ENCODE measurements at regions not wholly inside any gene's neighbourhood (a gene's known extent, or its start where the extent isn't known, plus 50 kb on each side); places are given as distances from the start of the nearest gene placed in this dataset.

- Mint-ChIP-seq H3K9me3 (no peaks in the 10 kb centered on the region), H3K4me3 (no peak overlapping the region), H3K27ac (no peak overlapping the region), H3K27me3 (ENCODE audit: low read depth, poor library complexity) (no peaks in the 10 kb centered on the region), H3K36me3 (ENCODE audit: low read depth) (no peaks in the 10 kb centered on the region), H3K4me1 (no peaks in the 10 kb centered on the region)
- TF ChIP-seq CTCF (IDR thresholded peaks at IDR 0.05), result no peak
- no peak for DNase-seq
Observed at GRCh38 chr2:194455358-194455757, 1201.7 kb upstream of the SLC39A10 start.

- no peaks in the 10 kb centered on the region for H3K27me3 Mint-ChIP-seq (ENCODE audit: low read depth, poor library complexity)
- DNase-seq, result no peak
- TF ChIP-seq CTCF (IDR thresholded peaks at IDR 0.05), result no peak
- H3K4me3 Mint-ChIP-seq, result no peak overlapping the region
- H3K36me3 Mint-ChIP-seq (ENCODE audit: low read depth), result no peaks in the 10 kb centered on the region
- H3K9me3 Mint-ChIP-seq, result peaks cover 7% of the 10 kb centered on the region
- H3K4me1 Mint-ChIP-seq, result no peaks in the 10 kb centered on the region
- H3K27ac Mint-ChIP-seq, result no peak overlapping the region
Observed at GRCh38 chr2:194452504-194452903, 1204.5 kb upstream of the SLC39A10 start.

GRCh38 chr2:194445226-194445625, 1211.8 kb upstream of the SLC39A10 start:
- no peak for DNase-seq
- Mint-ChIP-seq H3K27me3 (ENCODE audit: low read depth, poor library complexity) (peaks cover 3% of the 10 kb centered on the region), H3K27ac (no peak overlapping the region), H3K4me1 (no peaks in the 10 kb centered on the region), H3K9me3 (peaks cover 16% of the 10 kb centered on the region), H3K36me3 (ENCODE audit: low read depth) (no peaks in the 10 kb centered on the region), H3K4me3 (no peak overlapping the region)
- TF ChIP-seq CTCF (IDR thresholded peaks at IDR 0.05), result no peak

- H3K27ac Mint-ChIP-seq, result no peak overlapping the region
Observed at GRCh38 chr2:194443926-194444325, 1213.1 kb upstream of the SLC39A10 start.

GRCh38 chr2:194424683-194425209, 1232.3 kb upstream of the SLC39A10 start:
- DNase-seq, result no peak
- H3K4me3 Mint-ChIP-seq, result no peak overlapping the region
- H3K27me3 Mint-ChIP-seq (ENCODE audit: low read depth, poor library complexity), result peaks cover 3% of the 10 kb centered on the region
- no peaks in the 10 kb centered on the region for H3K9me3 Mint-ChIP-seq
- no peak for TF ChIP-seq CTCF (IDR thresholded peaks at IDR 0.05)
- H3K27ac Mint-ChIP-seq, result no peak overlapping the region
- H3K36me3 Mint-ChIP-seq (ENCODE audit: low read depth), result no peaks in the 10 kb centered on the region
- H3K4me1 Mint-ChIP-seq, result peaks cover 4% of the 10 kb centered on the region

More at GRCh38 chr2:194443926-194444325, 1213.1 kb upstream of the SLC39A10 start:
- TF ChIP-seq CTCF (IDR thresholded peaks at IDR 0.05), result no peak
- no peak overlapping the region for H3K4me3 Mint-ChIP-seq
- H3K36me3 Mint-ChIP-seq (ENCODE audit: low read depth), result no peaks in the 10 kb centered on the region
- peaks cover 3% of the 10 kb centered on the region for H3K27me3 Mint-ChIP-seq (ENCODE audit: low read depth, poor library complexity)
- peaks cover 13% of the 10 kb centered on the region for H3K9me3 Mint-ChIP-seq
- H3K4me1 Mint-ChIP-seq, result no peaks in the 10 kb centered on the region
- no peak for DNase-seq

GRCh38 chr2:194411221-194411620, 1245.8 kb upstream of the SLC39A10 start:
- H3K9me3 Mint-ChIP-seq, result no peaks in the 10 kb centered on the region
- no peak overlapping the region for H3K4me3 Mint-ChIP-seq
- H3K36me3 Mint-ChIP-seq (ENCODE audit: low read depth), result no peaks in the 10 kb centered on the region
- H3K27me3 Mint-ChIP-seq (ENCODE audit: low read depth, poor library complexity), result no peaks in the 10 kb centered on the region
- no peak for DNase-seq
- H3K4me1 Mint-ChIP-seq, result peaks cover 6% of the 10 kb centered on the region
- TF ChIP-seq CTCF (IDR thresholded peaks at IDR 0.05), result no peak
- no peak overlapping the region for H3K27ac Mint-ChIP-seq
